ENCODE measurements at regions not wholly inside any gene's neighbourhood (a gene's known extent, or its start where the extent isn't known, plus 50 kb on each side); places are given as distances from the start of the nearest gene placed in this dataset.
A peak's percentile ranks its signal among the peaks of the same experiment; 100 is the strongest.

- no peak overlapping the region for H3K4me3 ChIP-seq
- intact Hi-C loops (cut with DNase I; ENCODE audit: low total_unique reads): no loop called here
- H3K9me3 ChIP-seq: no peaks in the 10 kb centered on the region
- H3K36me3 ChIP-seq: no peaks in the 10 kb centered on the region
- 36 to 67% (median 51%) methylated on average over 1 of the region's 1 CpG for WGBS, 5 donors
- no peaks in the 10 kb centered on the region for H3K4me1 ChIP-seq
- TF ChIP-seq, protein P1, sequence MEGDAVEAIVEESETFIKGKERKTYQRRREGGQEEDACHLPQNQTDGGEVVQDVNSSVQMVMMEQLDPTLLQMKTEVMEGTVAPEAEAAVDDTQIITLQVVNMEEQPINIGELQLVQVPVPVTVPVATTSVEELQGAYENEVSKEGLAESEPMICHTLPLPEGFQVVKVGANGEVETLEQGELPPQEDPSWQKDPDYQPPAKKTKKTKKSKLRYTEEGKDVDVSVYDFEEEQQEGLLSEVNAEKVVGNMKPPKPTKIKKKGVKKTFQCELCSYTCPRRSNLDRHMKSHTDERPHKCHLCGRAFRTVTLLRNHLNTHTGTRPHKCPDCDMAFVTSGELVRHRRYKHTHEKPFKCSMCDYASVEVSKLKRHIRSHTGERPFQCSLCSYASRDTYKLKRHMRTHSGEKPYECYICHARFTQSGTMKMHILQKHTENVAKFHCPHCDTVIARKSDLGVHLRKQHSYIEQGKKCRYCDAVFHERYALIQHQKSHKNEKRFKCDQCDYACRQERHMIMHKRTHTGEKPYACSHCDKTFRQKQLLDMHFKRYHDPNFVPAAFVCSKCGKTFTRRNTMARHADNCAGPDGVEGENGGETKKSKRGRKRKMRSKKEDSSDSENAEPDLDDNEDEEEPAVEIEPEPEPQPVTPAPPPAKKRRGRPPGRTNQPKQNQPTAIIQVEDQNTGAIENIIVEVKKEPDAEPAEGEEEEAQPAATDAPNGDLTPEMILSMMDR (IDR thresholded peaks at IDR 0.05): no peak
- no peak for TF ChIP-seq POLR2A (IDR thresholded peaks at IDR 0.05)
- no peak for TF ChIP-seq EP300 (IDR thresholded peaks at IDR 0.05)
- no peak for TF ChIP-seq POLR2AphosphoS5 (IDR thresholded peaks at IDR 0.05)
- no peak for DNase-seq
- no peak overlapping the region for H3K27ac ChIP-seq
- no peaks in the 10 kb centered on the region for H3K27me3 ChIP-seq
Observed at GRCh38 chr10:36221101-36221500, 579.0 kb upstream of the FZD8 start.

- TF ChIP-seq POLR2A (IDR thresholded peaks at IDR 0.05) (no peak), POLR2AphosphoS5 (IDR thresholded peaks at IDR 0.05) (no peak), EP300 (IDR thresholded peaks at IDR 0.05) (no peak)
- TF ChIP-seq, protein P1 (IDR thresholded peaks at IDR 0.05): no peak
- DNase-seq: peak in 1 of 2 donors; percentile 6
- H3K9me3 ChIP-seq: no peaks in the 10 kb centered on the region
- no peak overlapping the region for H3K27ac ChIP-seq
- H3K27me3 ChIP-seq: no peaks in the 10 kb centered on the region
- no peaks in the 10 kb centered on the region for H3K4me1 ChIP-seq
- intact Hi-C loops (cut with DNase I; ENCODE audit: low total_unique reads): no loop called here
- no peaks in the 10 kb centered on the region for H3K36me3 ChIP-seq
- 61 to 87% (median 77%) methylated on average over 1 of the region's 1 CpG for WGBS, 5 donors
- H3K4me3 ChIP-seq: no peak overlapping the region
Observed at GRCh38 chr10:36220151-36220550, 578.1 kb upstream of the FZD8 start.

GRCh38 chr10:36211856-36212255, 569.8 kb upstream of the FZD8 start:
- no peaks in the 10 kb centered on the region for H3K27me3 ChIP-seq
- H3K27ac ChIP-seq: no peak overlapping the region
- 49 to 83% (median 62%) methylated on average over 2 of the region's 2 CpGs for WGBS, 5 donors
- TF ChIP-seq, protein P1 (IDR thresholded peaks at IDR 0.05): no peak
- no peak for TF ChIP-seq POLR2A (IDR thresholded peaks at IDR 0.05)
- no peak for TF ChIP-seq POLR2AphosphoS5 (IDR thresholded peaks at IDR 0.05)
- TF ChIP-seq EP300 (IDR thresholded peaks at IDR 0.05): no peak
- no peaks in the 10 kb centered on the region for H3K4me1 ChIP-seq
- DNase-seq: no peak
- H3K4me3 ChIP-seq: no peak overlapping the region
- no peaks in the 10 kb centered on the region for H3K9me3 ChIP-seq
- intact Hi-C loops (cut with DNase I; ENCODE audit: low total_unique reads): no loop called here
- H3K36me3 ChIP-seq: no peaks in the 10 kb centered on the region

GRCh38 chr10:36209480-36209879, 567.4 kb upstream of the FZD8 start:
- H3K36me3 ChIP-seq: no peaks in the 10 kb centered on the region
- TF ChIP-seq EP300 (IDR thresholded peaks at IDR 0.05): no peak
- TF ChIP-seq, protein P1 (IDR thresholded peaks at IDR 0.05): no peak
- no peak for TF ChIP-seq POLR2AphosphoS5 (IDR thresholded peaks at IDR 0.05)
- no peak for TF ChIP-seq POLR2A (IDR thresholded peaks at IDR 0.05)
- no peaks in the 10 kb centered on the region for H3K27me3 ChIP-seq
- H3K27ac ChIP-seq: no peak overlapping the region
- no peak overlapping the region for H3K4me3 ChIP-seq
- no peak for DNase-seq
- 90 to 96% (median 93%) methylated on average over 5 of the region's 5 CpGs for WGBS, 5 donors
- H3K4me1 ChIP-seq: no peaks in the 10 kb centered on the region
- intact Hi-C loops (cut with DNase I; ENCODE audit: low total_unique reads): no loop called here
- no peaks in the 10 kb centered on the region for H3K9me3 ChIP-seq
